ENCODE measurements at regions not wholly inside any gene's neighbourhood (a gene's known extent, or its start where the extent isn't known, plus 50 kb on each side); places are given as distances from the start of the nearest gene placed in this dataset.

DNA sequence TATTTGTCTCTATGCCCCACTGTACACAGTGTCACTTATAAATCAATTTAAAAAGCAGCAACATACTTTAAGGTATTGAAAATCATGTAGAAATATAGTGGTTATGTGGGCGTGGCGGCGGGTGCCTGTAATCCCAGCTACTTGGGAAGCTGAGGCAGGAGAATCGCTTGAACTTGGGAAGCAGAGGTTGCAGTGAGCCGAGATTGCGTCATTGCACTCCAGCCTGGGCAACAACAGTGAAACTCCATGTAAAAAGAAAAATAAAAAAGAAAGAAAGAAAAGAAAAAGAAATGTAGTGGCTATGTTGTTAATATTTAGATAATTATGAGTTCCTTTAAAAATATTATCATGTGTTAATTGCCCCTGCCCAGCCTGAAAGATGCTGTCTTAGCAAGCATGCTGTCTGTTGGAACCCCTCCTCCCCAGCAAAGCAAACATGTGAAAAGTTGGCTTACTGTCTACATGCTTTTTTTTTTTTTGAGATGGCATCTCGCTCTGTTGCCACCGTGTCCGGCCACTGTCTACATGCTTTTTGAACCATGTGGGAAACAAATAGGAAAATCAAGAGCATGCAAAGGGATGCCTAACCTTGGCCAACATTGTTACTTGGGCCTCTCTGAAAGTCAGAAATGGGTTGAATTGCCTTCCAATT, 151.4 kb upstream of the TSHZ2 start:
- no peak for DNase-seq (ENCODE audit: low read depth in 2 of 2, low spot score in 1 of 2)

DNA sequence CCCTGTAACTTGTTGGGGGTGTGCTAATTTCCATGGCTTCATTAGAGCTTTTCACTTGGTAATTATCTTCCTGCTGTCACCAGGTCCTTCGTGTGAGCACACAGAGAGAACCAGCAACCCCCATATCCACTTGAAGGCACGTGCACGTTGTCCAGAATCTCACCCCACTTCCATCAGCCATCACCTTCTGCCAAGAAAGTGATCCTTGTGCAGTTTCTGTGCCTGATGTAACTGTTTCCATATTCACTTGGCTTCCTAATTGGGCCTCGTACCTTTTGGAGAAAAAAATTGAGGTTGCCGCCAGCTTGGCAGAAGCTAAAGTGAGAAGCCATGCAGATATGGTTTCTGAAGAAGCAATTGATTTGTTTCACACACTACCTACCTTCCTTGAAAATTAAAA, 153.7 kb upstream of the TSHZ2 start:
- DNase-seq (ENCODE audit: low read depth in 2 of 2, low spot score in 1 of 2) = no peak

DNA sequence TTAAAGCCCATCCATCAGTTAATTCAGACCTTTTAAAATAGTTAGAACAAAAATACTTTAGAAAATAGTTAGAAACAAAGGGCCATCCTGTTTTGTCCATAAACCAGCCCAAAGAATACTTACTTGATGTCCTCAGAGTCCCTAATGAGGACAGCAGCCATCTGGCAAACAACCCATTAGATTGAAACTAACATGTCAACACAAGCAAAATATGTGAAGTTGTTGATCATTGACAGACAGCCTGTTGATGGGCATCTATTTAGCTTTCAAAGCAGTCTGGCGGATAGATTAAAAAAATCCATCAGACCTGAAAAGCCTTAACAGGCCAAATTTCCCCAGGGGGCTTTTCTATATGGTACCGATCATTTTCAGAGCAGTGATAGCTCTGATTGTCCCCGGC, 154.2 kb upstream of the TSHZ2 start:
- no peak for DNase-seq (ENCODE audit: low read depth in 2 of 2, low spot score in 1 of 2)

DNA sequence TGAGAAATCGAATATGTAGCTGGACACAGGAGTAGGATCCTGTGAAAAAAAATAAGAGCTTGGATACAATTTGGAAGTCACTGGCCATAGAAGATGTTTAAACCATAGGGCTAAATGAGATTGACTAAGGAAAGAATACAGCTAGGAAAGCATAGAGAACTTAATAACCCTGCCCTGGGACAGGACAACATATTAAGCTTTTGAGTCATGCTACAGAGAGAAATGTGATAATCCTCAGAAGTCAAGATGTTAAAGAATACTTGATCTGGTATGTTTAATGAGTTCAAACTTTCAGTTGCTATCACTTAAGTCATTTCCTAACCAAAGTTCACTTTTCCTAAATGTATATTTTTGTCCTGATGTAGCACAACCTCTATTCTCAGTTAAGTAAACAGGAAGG, 154.6 kb upstream of the TSHZ2 start:
- no peak for DNase-seq (ENCODE audit: low read depth in 2 of 2, low spot score in 1 of 2)

DNA sequence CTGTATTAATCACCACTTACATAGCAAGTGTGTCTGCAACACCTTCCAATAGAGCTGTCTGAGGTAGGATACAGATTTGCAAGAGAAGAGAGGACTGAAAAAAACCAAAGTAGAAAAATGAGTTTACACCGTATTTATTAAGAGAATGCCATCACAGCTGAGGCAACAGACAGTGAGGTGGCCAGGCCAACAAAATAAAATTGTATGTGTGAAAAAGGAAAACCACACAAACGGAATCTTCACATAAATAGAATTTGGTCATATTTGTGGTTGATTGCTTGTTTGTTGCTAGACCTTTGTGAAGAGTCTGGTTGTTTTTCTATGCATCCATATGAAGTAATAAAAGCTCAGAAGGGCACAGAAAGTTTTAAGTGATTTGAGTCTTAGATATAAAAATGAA, 157.8 kb upstream of the TSHZ2 start:
- DNase-seq (ENCODE audit: low read depth in 2 of 2, low spot score in 1 of 2) = no peak

DNA sequence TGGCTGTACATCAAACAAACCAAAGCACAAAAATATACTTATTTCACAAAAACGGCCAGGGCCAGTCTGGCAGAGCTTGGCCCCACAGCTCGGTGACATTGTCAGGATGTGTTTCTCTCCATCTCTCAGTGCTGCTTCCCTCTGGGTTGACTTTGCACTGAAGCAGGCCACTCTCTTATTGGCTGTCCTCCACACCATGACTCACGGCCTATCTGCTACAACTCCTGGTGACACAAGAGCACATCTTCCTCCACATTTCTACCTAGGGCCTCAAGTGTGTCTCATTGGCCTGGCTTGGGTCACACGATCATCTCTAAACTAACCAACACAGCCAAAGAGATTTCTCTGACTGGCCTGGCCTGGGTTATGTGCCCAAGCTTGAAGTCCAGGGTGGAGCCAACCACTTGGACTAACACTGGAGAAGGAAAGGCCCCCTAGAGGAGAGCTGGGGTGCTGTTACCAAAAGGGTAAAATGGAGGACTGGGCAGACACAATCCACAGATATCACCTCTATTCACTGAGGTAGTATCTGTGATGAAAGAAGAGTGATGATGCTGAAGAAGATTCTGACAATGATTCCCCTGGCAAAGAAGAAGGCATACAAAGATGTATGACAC, 159.8 kb upstream of the TSHZ2 start:
- DNase-seq (ENCODE audit: low read depth in 2 of 2, low spot score in 1 of 2) = no peak

DNA sequence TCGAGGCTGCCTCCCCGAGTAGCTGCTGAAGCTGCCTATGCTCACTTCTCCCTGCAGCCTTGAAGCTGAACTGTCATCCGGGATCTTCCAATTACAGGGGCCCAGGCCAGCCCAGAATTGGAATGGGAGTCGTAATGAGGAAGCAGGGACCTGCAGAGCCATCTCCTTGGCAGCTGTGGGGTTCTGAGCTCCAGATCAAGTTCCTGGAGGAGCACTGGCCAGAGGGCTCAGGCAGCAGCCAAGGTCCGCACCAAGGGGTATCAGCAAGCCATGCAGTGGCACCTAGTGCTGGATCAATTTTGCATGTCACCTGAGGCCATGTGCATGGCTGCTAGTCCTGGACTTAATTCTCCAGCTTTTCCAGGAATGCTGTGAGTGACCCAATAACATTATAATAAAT, 163.2 kb upstream of the TSHZ2 start:
- DNase-seq (ENCODE audit: low read depth in 2 of 2, low spot score in 1 of 2) = no peak

DNA sequence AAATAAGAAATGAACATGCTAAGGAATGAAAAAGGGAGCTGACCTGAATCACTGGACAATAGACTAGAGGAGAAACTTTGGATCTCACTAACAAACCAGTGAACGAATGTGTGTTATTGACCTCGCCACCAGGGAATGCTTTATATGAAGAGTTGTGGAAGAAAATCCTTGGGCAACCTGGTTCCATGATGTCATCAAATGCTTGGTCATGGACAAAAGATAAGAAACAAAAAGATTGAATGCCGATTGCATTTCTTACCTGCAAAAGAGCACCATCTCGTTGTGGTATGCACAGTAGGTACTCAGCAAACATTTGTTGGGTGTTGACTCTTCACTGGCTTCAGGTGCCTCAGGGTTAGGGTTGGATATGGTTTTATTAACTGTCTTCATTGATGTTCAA, 165.2 kb upstream of the TSHZ2 start:
- DNase-seq (ENCODE audit: low read depth in 2 of 2, low spot score in 1 of 2) = no peak

DNA sequence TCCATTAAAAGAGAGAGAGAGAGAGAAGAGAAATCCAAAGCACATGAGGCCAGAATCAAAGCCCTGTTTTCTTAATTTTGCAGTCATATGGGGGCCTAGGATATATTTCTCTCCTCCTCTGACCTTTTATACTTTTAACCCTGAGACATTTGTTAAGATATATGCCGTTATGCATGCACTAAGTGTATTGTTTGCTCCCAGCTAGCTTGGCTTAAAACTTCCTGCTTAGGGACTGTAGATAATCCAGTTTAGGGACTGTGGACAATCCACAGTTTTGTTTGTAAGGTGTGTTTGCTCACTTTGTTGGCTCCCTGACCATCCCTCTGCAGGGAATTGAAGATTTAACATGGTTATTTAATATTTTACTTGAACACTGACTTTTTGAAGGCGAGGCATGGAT, 166.3 kb upstream of the TSHZ2 start:
- no peak for DNase-seq (ENCODE audit: low read depth in 2 of 2, low spot score in 1 of 2)

DNA sequence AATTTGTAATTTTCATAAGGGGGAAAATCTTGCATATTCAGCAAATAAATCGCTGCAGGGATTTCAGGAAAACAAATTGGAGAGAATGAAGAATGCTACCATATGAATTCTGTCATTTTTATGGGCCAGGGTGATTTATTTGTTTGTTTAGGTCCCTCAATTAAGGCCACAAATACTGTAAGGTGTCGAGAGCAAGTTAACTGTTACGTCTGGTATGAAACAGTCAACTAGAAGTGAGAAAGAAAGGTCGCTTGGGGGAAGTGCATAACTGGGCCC, 166.9 kb upstream of the TSHZ2 start:
- no peak for DNase-seq (ENCODE audit: low read depth in 2 of 2, low spot score in 1 of 2)

DNA sequence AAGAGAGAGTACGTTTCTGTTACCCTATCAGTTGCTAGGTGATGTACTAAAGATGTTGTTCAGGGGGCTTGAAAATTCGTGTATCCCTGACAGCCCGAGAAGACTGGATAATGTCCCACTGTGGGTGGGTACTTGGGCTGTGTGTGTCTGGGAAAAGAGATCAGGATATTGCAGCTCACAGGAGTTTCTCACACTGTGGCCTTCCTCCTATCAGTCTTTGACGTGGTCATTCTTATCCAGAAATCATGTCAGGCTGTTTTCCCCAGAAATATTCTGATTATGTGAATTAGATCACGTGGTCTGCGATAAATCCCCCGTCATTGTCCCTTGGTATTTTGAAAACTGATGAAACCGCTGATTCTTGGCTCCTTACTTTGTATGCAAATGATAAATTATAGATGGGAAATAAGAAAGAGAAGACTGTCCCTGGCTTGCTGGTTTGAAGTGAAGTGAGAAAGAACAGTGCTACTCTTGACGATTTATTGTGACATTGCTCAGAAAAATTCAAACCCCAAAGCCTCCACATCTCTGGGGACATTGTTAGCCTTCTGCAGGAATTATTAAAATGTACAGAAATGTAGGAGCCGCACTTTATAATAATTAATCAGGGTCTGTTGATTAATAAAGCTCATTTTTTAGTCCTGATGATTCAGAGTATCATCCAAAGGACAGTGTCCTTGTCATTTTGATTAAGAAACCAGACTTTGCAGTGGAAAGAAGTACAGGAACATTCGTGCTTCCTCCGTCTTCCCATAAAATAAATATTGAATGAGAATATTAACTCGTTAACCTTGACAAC, 167.5 kb upstream of the TSHZ2 start:
- no peak for DNase-seq (ENCODE audit: low read depth in 2 of 2, low spot score in 1 of 2)

DNA sequence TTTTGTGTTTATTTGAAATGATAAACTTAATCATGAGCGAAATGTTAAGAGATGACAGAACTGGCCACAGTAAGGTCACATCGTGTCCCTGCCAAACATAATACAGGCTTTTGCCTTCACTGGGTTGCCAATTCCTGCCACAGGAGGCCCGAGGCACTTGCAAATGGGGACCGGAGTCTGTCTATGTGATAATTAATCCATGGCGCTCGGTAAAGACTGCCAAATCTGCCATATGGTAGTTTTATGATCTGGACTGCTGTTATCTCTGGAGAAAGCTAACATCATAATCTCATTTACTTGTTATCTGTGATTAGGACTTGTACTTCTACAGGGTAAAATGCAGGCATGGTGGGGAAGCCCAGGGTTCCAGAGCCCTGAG, 170.5 kb upstream of the TSHZ2 start:
- DNase-seq (ENCODE audit: low read depth in 2 of 2, low spot score in 1 of 2) = no peak

DNA sequence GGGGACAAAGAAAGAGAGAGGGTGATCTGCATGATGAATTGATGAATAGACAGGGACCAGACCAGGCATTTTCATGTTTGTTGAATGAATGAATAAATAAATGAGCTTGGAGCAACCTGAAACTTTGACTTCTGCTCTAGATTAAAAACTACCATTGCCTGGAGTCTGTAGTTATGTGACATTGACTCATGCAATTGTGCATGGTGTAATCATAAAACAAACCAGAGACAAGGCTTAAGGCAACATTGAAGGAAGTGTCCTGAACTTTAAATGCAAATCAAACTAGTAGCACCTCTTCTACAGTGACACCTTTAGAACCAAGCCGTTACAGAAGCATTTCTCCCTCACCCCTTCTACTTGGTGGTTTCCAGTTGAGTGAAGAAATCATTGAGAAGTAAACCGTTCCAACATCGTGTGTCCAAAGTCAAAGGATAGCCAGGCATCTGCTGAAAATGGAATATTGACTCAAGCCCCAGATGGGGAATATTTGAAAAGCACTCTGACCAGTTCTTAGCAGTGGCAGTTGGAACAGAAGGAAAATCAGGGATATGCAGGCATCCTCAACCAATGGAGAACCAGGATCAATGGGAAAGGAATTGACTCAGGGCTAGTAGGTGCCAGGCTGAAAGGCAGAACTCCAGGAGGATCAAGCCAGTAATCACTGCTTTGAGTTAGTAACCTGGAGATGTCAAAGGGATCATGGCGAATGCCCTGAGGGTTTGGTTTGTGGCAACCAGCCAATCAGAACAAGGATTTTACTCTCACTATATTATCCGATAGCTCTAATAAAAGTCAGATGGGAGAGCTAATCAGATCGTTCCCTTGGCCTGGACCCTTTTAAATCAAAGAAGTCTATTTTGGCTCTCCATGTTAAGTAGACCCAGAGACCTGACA, 171.2 kb upstream of the TSHZ2 start:
- no peak for DNase-seq (ENCODE audit: low read depth in 2 of 2, low spot score in 1 of 2)

DNA sequence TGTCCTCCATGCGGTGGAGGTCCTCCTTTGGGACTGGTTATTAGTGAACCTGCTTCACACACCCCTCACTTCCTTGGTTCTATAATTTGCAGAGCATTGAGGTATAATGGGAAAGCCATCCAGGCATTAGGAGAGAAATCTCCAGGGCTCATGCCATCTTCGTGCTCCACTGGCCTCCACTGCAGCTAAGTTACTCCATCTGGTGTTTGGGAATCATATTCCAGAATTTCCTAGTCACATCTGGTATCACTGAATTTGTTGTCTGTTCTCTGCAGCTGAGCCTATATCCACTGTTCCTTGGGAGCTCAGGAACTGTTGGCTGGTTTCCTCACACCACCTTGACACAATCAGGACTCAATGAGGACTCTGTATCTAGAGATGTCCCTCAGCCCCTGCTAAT, 173.0 kb upstream of the TSHZ2 start:
- no peak for DNase-seq (ENCODE audit: low read depth in 2 of 2, low spot score in 1 of 2)

DNA sequence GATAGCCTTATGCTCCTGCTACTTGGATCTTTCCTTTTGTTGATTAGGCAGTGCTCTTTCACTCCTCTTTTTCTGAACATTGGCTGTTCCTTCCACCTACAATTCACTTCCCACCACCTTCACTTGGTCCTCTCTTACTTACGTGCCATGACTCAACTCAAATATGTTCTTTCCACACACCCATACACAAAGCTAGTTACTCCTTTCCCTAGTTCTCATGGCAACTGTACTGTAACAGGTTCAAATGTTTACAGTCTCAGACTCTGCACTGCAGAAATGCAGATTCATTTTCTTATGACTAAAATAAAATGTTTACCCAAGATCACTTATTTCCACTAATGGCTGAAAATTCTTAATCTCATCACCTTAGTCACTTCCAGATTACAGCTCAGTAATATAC, 174.0 kb upstream of the TSHZ2 start:
- no peak for DNase-seq (ENCODE audit: low read depth in 2 of 2, low spot score in 1 of 2)

DNA sequence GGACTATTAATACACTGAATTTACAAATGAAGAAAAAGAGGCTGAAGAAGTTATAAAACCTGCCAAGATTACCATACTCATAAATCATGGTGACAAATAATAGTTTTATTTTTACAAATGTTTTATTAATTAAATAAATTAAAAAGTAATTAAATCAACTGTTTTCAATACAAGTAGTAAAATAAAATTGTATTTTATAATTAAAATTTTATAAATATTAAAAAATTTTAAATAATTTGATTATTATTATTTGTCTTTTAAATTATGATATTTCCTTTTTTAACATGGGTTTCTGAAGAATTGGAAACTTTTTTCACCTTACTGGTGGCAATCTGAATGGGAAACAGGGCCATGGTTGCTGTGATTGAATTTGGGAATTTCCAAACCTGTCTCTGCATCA, 177.3 kb upstream of the TSHZ2 start:
- no peak for DNase-seq (ENCODE audit: low read depth in 2 of 2, low spot score in 1 of 2)

DNA sequence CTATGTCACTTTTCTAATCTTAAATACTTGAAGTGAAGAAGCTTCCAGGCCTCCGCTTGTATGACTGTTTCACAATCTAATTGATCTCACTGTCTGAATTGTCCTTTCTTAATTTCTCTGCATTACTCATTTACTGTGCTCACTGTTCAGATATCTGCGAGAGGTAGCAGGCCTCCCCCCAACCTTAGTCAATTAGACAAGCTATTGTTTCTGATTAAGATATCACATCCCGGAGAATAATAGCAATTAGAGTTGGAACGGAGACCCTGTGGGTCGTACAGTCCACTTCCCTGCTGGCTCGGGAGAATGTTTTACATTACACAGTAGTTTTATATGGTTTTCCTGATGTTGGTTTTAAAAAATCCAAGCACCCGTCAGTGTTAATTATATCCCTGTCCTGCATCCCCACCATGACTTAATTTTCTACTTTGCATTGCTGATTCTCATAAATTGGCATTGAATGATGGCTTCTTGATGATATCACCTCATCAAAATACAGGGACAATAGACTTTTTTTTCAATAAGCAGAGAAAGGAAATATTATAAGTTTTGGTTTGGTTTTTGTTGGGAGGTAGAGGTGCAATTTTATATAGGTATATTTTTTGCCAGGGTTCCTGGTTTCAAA, 178.7 kb upstream of the TSHZ2 start:
- no peak for DNase-seq (ENCODE audit: low read depth in 2 of 2, low spot score in 1 of 2)

DNA sequence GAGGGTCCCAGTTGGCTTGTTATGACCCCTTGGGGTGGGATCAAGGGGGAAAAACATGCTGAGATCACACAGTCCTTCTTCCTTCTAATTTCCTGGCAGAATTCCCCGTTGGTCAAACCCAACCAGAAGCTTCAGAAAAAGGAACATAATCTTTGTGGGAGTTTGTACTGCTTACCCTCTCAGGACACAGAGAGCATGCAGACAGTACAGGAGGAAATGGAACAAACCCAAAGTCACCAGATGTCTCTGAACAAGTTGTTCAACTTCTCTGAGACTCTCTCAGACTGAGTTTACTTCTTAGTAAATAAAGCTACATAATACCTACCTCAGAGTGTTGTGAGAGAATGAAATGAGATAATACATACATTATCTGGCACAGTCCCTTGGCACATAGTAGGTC, 181.1 kb upstream of the TSHZ2 start:
- DNase-seq (ENCODE audit: low read depth in 2 of 2, low spot score in 1 of 2) = no peak

DNA sequence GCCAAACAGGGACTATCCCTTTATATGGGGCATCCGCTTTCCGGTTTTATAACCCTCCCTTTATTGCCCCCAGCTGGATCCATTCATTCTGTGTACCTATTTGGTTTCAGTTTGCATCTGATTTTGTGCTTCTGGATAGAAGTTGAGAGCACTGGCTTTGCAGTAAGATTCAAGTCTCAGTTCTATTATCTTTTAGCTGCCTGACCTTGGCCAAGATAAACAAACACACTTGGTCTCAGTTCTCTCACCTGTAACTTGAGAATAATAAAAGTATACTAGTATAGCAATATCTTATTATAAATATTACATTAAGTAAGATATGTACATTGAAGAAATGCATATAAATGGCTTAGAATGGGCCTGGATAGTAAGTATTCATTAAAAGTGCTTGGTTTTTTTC, 182.4 kb upstream of the TSHZ2 start:
- no peak for DNase-seq (ENCODE audit: low read depth in 2 of 2, low spot score in 1 of 2)

DNA sequence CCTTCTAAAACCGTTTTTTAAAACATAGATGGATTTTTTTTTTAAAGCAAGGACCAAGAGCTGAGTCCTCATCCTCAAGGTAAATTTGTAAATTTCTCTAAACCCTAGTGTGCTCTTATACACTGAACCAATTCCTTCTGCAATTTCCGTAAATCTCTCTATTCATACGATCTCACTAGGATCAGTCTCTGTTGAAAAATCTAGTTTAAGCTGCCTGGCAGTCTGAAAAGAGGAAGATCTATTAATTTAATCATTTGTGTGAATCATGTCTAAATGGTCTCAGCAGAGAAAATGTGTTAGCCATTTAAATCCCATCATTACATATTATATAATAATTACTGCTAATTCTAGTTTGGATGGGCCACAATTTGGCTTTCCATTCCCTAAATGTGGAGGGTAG, 184.2 kb upstream of the TSHZ2 start:
- no peak for DNase-seq (ENCODE audit: low read depth in 2 of 2, low spot score in 1 of 2)

DNA sequence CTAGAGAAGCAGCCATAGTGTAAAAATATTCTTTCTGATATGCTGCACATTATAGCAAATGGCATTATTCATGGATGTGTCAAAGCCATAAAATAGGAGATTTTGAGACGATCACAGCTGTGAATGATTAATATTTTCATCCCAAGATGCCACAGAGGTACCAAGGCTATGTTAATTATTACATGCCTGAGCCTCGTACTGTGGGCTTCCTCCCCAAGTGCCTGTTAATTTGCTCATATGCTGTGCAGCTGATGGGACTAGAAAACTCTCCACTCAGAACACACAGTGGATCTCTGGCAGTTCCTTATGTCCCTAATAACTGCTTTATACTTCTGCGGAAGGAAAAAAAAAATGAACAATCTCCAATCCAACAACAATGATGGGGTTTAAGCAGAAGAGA, 184.9 kb upstream of the TSHZ2 start:
- DNase-seq (ENCODE audit: low read depth in 2 of 2, low spot score in 1 of 2) = no peak

DNA sequence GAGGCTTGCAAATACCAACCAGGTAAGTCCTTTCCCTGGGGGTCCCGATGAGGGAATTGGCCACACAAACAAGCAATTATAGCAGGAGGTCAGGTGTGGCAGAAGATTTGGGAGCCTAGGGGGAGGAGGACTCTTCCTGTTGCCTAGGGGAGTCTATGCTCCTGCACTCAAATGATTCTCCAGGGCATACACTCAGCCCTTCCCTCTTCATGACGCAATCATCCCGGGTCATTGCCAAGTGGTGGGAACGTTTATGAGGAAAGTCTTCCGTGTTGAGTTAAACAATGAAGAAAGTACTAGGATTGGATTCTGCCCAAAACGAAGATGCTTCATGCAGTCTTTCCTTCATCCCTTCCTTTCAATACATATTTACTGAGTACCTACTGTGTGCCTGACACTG, 186.5 kb upstream of the TSHZ2 start:
- no peak for DNase-seq (ENCODE audit: low read depth in 2 of 2, low spot score in 1 of 2)
